Vagina (tissue), 2 donors: ENCODE measurements at regions not wholly inside any gene's neighbourhood (a gene's known extent, or its start where the extent isn't known, plus 50 kb on each side); places are given as distances from the start of the nearest gene placed in this dataset.

Experiments
- DNase-seq, 2 donors: peaks; one replicate each; pipeline ENCODE4 v3.0.0-alpha.2; 2017; ENCODE audit errors: extremely low spot score in 2 of 2
- H3K27ac ChIP-seq: fragments of 200-600 bp; sonication (generic); one replicate; pipeline ENCODE4 v1.5.1; 2019
- H3K27me3 ChIP-seq: fragments of 200-600 bp; sonication (generic); one replicate; pipeline ENCODE4 v1.5.1; 2019
- H3K36me3 ChIP-seq, 2 donors: fragments of 200-600 bp; sonication (generic); one replicate each; pipeline ENCODE4 v1.5.1; 2017 to 2019
- H3K4me1 ChIP-seq: fragments of 200-600 bp; sonication (generic); one replicate; pipeline ENCODE4 v1.5.1; 2019
- H3K4me3 ChIP-seq, 2 donors: fragments of 200-600 bp; sonication (generic); 1 replicate in 1 of 2; 2 replicates in 1 of 2; pipeline ENCODE4 v1.5.1; 2016 to 2019
- H3K9me3 ChIP-seq: fragments of 200-600 bp; sonication (generic); one replicate; pipeline ENCODE4 v1.5.1; 2019
- CTCF ChIP-seq, 3 experiments: fragments of 450-650 bp in 2 of 3; fragments of 200-600 bp in 1 of 3; sonication (generic) in 1 of 3; IDR thresholded peaks; one replicate each; pipeline ENCODE4 v1.5.1; 2017 to 2019; ENCODE audit warnings: antibody characterized with exemption in 3 of 3, mild to moderate bottlenecking in 2 of 3, moderate library complexity in 2 of 3
- POLR2A ChIP-seq, 2 donors: fragments of 450-650 bp; IDR thresholded peaks; one replicate each; pipeline ENCODE4 v1.6.1; 2017; ENCODE audit warnings: antibody characterized with exemption in 2 of 2, mild to moderate bottlenecking in 2 of 2, moderate library complexity in 2 of 2
- POLR2AphosphoS5 ChIP-seq, 2 donors: sonication (generic); formaldehyde crosslinking; IDR thresholded peaks; one replicate each; pipeline ENCODE4 v1.9.0; 2017; ENCODE audit warnings: antibody characterized with exemption in 2 of 2, mild to moderate bottlenecking in 2 of 2, low read depth in 1 of 2; ENCODE audit not compliant: insufficient read depth in 1 of 2
- intact Hi-C: fragments of 100-400 bp; cut with DNase I; formaldehyde crosslinking; loops from one replicate; pipeline ENCODE4 v1.15.1; 2023

GRCh38 chr11:28679795-28680468, 571.7 kb downstream of the METTL15 start:
- H3K27me3 ChIP-seq, result no peaks in the 10 kb centered on the region
- no peak for TF ChIP-seq POLR2AphosphoS5 (IDR thresholded peaks at IDR 0.05; ENCODE audit: insufficient read depth in 1 of 2, low read depth in 1 of 2)
- TF ChIP-seq CTCF (IDR thresholded peaks at IDR 0.05), result no peak
- TF ChIP-seq POLR2A (IDR thresholded peaks at IDR 0.05), result no peak
- no peaks in the 10 kb centered on the region for H3K4me1 ChIP-seq
- DNase-seq, result no peak
- H3K36me3 ChIP-seq, result no peaks in the 10 kb centered on the region
- no peaks in the 10 kb centered on the region for H3K9me3 ChIP-seq
- H3K4me3 ChIP-seq, result no peak overlapping the region
- no peak overlapping the region for H3K27ac ChIP-seq
- intact Hi-C loops, result no loop called here

GRCh38 chr11:28677721-28678120, 569.5 kb downstream of the METTL15 start:
- no peak for DNase-seq
- Histone ChIP-seq H3K36me3 (no peaks in the 10 kb centered on the region), H3K27me3 (no peaks in the 10 kb centered on the region), H3K27ac (no peak overlapping the region), H3K4me3 (no peak overlapping the region), H3K4me1 (peaks cover 11% of the 10 kb centered on the region), H3K9me3 (no peaks in the 10 kb centered on the region)
- intact Hi-C loops, result no loop called here
- TF ChIP-seq CTCF (IDR thresholded peaks at IDR 0.05), result no peak
- TF ChIP-seq POLR2A (IDR thresholded peaks at IDR 0.05), result no peak
- TF ChIP-seq POLR2AphosphoS5 (IDR thresholded peaks at IDR 0.05; ENCODE audit: insufficient read depth in 1 of 2, low read depth in 1 of 2), result no peak

- TF ChIP-seq CTCF (IDR thresholded peaks at IDR 0.05) (no peak), POLR2A (IDR thresholded peaks at IDR 0.05) (no peak), POLR2AphosphoS5 (IDR thresholded peaks at IDR 0.05; ENCODE audit: insufficient read depth in 1 of 2, low read depth in 1 of 2) (no peak)
- H3K27me3 ChIP-seq, result no peaks in the 10 kb centered on the region
- no peaks in the 10 kb centered on the region for H3K36me3 ChIP-seq
- H3K4me1 ChIP-seq, result peaks cover 11% of the 10 kb centered on the region
- H3K27ac ChIP-seq, result no peak overlapping the region
- DNase-seq, result no peak
- intact Hi-C loops, result no loop called here
- H3K4me3 ChIP-seq, result no peak overlapping the region
- no peaks in the 10 kb centered on the region for H3K9me3 ChIP-seq
Observed at GRCh38 chr11:28675183-28675582, 567.0 kb downstream of the METTL15 start.

- peaks cover 11% of the 10 kb centered on the region for H3K4me1 ChIP-seq
- no peaks in the 10 kb centered on the region for H3K27me3 ChIP-seq
- intact Hi-C loops, result no loop called here
- no peak overlapping the region for H3K4me3 ChIP-seq
- H3K36me3 ChIP-seq, result no peaks in the 10 kb centered on the region
- TF ChIP-seq POLR2AphosphoS5 (IDR thresholded peaks at IDR 0.05; ENCODE audit: insufficient read depth in 1 of 2, low read depth in 1 of 2) (peak; percentile 42 to 55), CTCF (IDR thresholded peaks at IDR 0.05) (no peak)
- peak overlapping the region; percentile 41 for H3K27ac ChIP-seq
- H3K9me3 ChIP-seq, result no peaks in the 10 kb centered on the region
- no peak for DNase-seq
Observed at GRCh38 chr11:28674433-28675103, 566.4 kb downstream of the METTL15 start.
